ENCODE measurements at regions not wholly inside any gene's neighbourhood (a gene's known extent, or its start where the extent isn't known, plus 50 kb on each side); places are given as distances from the start of the nearest gene placed in this dataset.

- DNase-seq, result no peak
These were observed 231.2 kb downstream of the FOXL1 start for GRCh38 chr16:86809458-86809955.

- DNase-seq, result no peak
These were observed 231.7 kb downstream of the FOXL1 start for GRCh38 chr16:86810062-86810461.

- DNase-seq, result no peak
These were observed 234.1 kb downstream of the FOXL1 start for GRCh38 chr16:86812363-86812970.

GRCh38 chr16:86814256-86814655 lies 235.9 kb downstream of the FOXL1 start:
- no peak for DNase-seq

- no peak for DNase-seq
These were observed 238.7 kb downstream of the FOXL1 start for GRCh38 chr16:86816930-86817625.

GRCh38 chr16:86818671-86819532 lies 240.6 kb downstream of the FOXL1 start:
- no peak for DNase-seq

GRCh38 chr16:86819533-86819892 lies 241.2 kb downstream of the FOXL1 start:
- DNase-seq, result no peak

GRCh38 chr16:86821895-86822294 lies 243.5 kb downstream of the FOXL1 start:
- no peak for DNase-seq

GRCh38 chr16:86823125-86823524 lies 244.8 kb downstream of the FOXL1 start:
- no peak for DNase-seq

- no peak for DNase-seq
These were observed 245.7 kb downstream of the FOXL1 start for GRCh38 chr16:86823888-86824671.

GRCh38 chr16:86824751-86825296 lies 246.5 kb downstream of the FOXL1 start:
- DNase-seq, result no peak

GRCh38 chr16:86825631-86826030 lies 247.3 kb downstream of the FOXL1 start:
- DNase-seq, result no peak

GRCh38 chr16:86826941-86827340 lies 248.6 kb downstream of the FOXL1 start:
- no peak for DNase-seq

- DNase-seq, result no peak
These were observed 249.2 kb downstream of the FOXL1 start for GRCh38 chr16:86827521-86827920.

- no peak for DNase-seq
These were observed 249.9 kb downstream of the FOXL1 start for GRCh38 chr16:86828202-86828601.

- DNase-seq, result no peak
These were observed 250.3 kb downstream of the FOXL1 start for GRCh38 chr16:86828653-86829052.

- DNase-seq, result no peak
These were observed 253.0 kb downstream of the FOXL1 start for GRCh38 chr16:86831366-86831765.

- DNase-seq, result no peak
These were observed 254.8 kb downstream of the FOXL1 start for GRCh38 chr16:86833136-86833535.

- no peak for DNase-seq
These were observed 256.2 kb downstream of the FOXL1 start for GRCh38 chr16:86834451-86835035.

- no peak for DNase-seq
These were observed 257.6 kb downstream of the FOXL1 start for GRCh38 chr16:86835982-86836381.

GRCh38 chr16:86836503-86837129 lies 258.3 kb downstream of the FOXL1 start:
- no peak for DNase-seq

GRCh38 chr16:86843812-86844211 lies 265.5 kb downstream of the FOXL1 start:
- no peak for DNase-seq
